Mononuclear cell (primary cell): ENCODE measurements at regions not wholly inside any gene's neighbourhood (a gene's known extent, or its start where the extent isn't known, plus 50 kb on each side); places are given as distances from the start of the nearest gene placed in this dataset.

ENCODE experiments used
- H3K27me3 ChIP-seq: 2 replicates; pipeline ENCODE4 v1.6.0; 2011; ENCODE audit warnings: low read length, control low read depth; ENCODE audit not compliant: insufficient read depth
- H3K4me1 ChIP-seq: 2 replicates; pipeline ENCODE4 v1.5.1; 2011; ENCODE audit warnings: mild to moderate bottlenecking, low read length, control low read depth; ENCODE audit not compliant: insufficient read depth
- H3K4me3 ChIP-seq: 2 replicates; pipeline ENCODE4 v1.5.1; 2011; ENCODE audit warnings: mild to moderate bottlenecking, low read length, moderate library complexity
- H3K9me3 ChIP-seq: 2 replicates; pipeline ENCODE4 v1.5.1; 2011; ENCODE audit warnings: low read depth, mild to moderate bottlenecking, control low read depth, low read length

DNA sequence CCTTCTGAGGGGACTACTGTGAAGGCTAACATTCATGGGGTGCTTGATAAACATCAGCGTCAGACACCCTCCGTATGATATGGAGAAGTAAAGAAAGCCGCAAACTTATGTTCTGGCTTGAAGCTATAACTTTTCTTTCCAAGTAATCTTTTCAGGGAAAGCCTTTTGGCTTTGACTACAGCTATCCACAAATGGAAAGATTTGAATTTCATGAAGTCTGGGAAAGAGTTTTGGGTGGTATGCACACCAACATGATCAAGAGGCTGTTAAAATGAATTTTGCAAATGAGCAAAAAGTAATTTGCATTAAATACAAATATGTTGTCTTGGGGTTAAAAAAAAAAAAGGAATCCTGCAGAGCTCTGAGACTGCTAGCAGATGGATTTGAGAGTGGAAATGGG is 114.8 kb upstream of the LIMCH1 start:
- no peaks in the 10 kb centered on the region for H3K4me1 ChIP-seq
- H3K4me3 ChIP-seq: no peak overlapping the region
- no peaks in the 10 kb centered on the region for H3K27me3 ChIP-seq
- no peaks in the 10 kb centered on the region for H3K9me3 ChIP-seq

DNA sequence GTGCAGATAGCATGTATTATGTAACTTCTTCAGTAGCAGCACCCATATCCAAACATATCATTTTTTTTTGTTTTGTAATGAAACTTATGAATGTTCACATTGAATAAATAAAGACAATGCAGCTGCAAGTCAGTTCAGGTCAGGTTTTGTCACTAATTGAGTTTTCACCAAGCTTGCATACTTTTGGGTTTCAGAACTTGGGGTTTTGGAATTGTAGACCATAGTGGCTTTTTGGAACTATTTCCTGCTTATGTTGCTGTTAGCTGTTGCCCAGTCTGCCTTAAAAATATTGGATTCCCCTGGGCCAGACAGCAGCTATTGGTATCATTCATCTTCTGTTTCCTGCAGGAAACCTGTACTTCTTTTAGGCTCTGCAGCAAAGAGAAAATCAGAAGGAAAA is 113.4 kb upstream of the LIMCH1 start:
- Histone ChIP-seq H3K27me3 (no peaks in the 10 kb centered on the region), H3K4me1 (no peaks in the 10 kb centered on the region), H3K4me3 (no peak overlapping the region), H3K9me3 (no peaks in the 10 kb centered on the region)

DNA sequence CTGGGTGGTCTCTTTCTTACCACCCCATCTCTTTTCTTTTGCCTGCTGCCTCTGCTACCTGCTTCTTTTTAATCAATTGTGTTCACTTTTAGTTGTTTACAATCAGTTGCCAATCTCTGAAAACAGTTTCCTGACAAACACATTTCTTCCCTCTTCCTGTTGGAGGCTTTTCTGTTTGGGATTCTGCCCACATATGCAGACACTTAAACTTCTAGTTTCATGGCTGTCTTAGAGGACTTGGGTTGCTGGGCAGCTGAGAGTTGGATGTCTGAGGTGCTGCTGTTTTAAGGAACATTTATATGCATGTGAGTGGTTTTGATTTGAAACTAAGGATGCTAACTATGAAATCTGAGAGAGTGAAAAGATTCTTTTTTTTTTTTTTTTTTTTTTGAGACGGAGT is 112.3 kb upstream of the LIMCH1 start:
- Histone ChIP-seq H3K27me3 (no peaks in the 10 kb centered on the region), H3K4me1 (no peaks in the 10 kb centered on the region), H3K9me3 (no peaks in the 10 kb centered on the region), H3K4me3 (no peak overlapping the region)

DNA sequence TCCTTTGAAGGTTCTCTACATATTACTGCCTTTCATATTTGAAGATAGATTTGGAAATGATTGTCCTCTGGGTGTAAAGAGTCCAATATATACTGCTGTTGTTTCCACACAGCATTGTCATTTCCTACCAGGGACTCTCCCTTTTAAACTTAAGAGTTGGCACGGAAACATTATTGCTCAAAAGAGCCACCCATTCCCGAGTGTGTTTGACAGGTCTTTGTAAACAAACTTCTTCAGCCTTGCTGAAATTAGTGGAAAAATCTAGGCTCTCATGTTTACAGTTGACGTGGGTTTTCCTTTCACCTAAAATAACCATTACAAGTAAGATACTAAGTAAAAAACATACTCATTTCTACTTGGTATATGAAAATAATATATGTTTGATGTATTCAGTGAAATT is 111.4 kb upstream of the LIMCH1 start:
- H3K27me3 ChIP-seq: no peaks in the 10 kb centered on the region
- H3K4me1 ChIP-seq: no peaks in the 10 kb centered on the region
- H3K9me3 ChIP-seq: no peaks in the 10 kb centered on the region
- no peak overlapping the region for H3K4me3 ChIP-seq

DNA sequence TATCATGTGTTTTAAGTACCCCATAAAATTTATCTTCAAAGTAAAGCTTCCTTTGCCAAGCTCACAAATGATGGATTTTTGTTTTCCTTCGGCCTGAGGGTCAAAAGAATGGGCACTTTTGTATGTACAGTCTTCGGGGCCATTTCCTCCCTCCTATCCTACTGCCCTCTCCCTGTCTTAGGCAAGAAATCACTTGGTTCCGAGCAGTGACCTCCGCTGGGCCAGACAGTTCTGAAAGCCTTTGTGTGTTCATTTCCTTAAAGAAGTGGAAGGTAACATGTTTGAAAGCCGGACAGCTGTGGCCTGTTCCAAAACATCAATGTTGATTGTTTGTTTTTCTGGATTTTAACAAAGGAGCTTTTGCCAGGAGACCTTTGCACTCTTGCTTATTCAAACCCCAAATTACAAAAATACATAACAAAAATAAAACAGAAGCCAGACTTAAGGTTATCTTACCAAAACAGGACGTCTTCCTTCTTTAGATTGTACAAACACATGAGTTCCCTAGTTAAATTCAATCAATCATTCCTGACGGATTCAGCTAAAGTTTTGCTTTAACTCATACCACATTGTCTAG is 110.6 kb upstream of the LIMCH1 start:
- H3K9me3 ChIP-seq: no peaks in the 10 kb centered on the region
- H3K4me3 ChIP-seq: no peak overlapping the region
- H3K27me3 ChIP-seq: no peaks in the 10 kb centered on the region
- no peaks in the 10 kb centered on the region for H3K4me1 ChIP-seq

DNA sequence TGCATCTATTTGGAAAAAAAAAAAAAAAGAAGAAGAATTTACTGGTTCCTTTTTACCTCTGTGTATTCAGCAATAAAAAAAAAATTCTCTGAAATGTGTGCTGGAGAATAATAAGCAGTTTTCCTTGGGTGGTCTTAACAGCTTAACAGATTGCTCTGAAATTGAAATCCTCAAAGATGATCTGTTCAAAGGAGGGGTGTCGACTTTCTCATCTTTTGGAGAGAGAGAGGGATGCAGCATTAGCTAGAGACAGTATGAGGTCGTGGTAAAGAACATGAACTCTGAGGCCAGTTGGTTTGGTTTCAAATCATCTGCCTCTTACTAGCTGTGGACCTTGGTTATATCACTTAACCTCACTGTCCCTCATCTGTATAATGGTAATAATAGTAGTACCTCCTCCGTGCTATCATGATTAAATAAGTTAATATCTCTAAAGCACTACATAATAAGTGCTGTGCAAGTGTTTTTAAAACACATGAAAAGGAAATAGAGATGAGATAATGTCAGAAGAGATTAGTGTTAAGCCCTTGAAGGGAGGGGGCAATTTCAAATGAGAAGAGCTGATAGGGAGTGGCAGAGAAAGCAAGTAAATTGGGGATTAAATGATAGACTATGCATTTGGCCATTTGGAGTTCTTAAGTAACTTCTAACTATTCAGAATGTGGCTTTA is 109.9 kb upstream of the LIMCH1 start:
- Histone ChIP-seq H3K27me3 (no peaks in the 10 kb centered on the region), H3K9me3 (no peaks in the 10 kb centered on the region), H3K4me1 (peaks cover 4% of the 10 kb centered on the region), H3K4me3 (no peak overlapping the region)

DNA sequence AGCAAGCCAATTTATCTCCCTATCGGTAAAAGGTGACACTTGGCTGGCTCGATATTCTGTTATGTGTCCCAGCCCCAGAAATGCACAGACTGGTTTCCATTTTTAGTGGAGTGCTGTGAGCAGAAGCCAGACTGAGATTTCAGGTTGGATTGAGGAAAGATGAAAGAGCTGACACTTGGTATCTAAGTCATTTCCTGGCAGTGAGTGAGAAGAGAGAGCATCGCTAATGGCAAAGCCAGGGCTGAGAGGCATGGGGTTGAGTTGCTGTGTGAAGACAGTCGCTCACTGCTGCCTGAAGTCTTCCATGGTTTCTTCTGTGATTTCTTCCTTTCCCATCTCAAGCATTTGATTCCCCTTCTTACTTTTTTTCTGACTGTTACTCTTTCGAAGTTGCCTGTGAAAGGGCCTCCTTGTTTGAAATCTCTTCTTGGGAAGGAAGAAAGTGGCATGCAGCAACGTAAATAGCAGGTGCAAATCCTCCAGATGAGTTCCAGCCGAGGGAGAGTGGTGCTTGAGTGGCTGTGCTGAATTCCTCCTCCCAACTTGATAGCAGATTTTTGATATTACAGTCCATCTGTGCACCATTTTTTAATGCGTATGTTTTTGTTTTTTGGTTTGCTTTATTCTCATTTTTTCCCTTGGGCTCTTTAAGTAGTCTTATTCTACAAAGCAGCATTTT is 109.2 kb upstream of the LIMCH1 start:
- H3K27me3 ChIP-seq: no peaks in the 10 kb centered on the region
- H3K9me3 ChIP-seq: no peaks in the 10 kb centered on the region
- no peak overlapping the region for H3K4me3 ChIP-seq
- peaks cover 5% of the 10 kb centered on the region for H3K4me1 ChIP-seq

DNA sequence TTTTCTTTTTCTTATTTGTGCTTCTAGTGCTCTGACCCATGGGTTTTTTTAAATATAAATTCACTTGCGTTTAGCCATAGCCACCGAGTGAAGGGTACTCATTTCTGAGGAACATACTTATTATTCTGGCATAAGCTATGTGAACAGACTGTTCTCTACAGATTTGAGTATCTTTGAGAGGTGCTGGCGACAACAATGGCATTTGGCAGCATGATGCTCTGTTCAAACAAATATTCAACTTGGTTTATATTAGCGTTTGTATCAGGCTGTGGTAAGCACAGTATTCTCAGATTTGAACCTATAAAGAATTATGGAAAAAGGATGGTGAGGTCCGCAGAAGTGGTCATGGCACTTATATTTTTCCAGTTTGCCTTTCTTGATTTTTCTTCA is 108.7 kb upstream of the LIMCH1 start:
- Histone ChIP-seq H3K9me3 (no peaks in the 10 kb centered on the region), H3K27me3 (no peaks in the 10 kb centered on the region), H3K4me1 (peaks cover 5% of the 10 kb centered on the region), H3K4me3 (no peak overlapping the region)

DNA sequence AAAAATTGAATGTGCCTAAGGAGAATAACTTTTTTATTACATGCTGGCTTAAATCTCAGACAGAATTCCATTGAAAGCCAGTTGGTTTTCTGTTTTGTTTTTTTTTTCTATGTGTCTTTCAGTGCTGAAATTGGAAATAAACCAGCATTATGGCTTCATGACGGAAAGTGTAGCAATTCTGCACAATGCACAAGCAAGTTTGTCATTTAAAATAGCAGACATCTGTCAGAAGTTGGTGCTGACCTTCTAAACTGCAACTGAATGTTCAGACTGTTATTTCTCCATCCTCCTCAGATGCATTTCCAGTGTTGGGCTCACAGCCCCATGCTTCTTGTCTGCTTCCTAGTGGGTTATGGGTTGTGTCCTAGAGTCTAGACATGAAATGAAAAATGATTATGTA is 107.2 kb upstream of the LIMCH1 start:
- Histone ChIP-seq H3K4me1 (peaks cover 5% of the 10 kb centered on the region), H3K4me3 (no peak overlapping the region), H3K9me3 (no peaks in the 10 kb centered on the region), H3K27me3 (no peaks in the 10 kb centered on the region)

DNA sequence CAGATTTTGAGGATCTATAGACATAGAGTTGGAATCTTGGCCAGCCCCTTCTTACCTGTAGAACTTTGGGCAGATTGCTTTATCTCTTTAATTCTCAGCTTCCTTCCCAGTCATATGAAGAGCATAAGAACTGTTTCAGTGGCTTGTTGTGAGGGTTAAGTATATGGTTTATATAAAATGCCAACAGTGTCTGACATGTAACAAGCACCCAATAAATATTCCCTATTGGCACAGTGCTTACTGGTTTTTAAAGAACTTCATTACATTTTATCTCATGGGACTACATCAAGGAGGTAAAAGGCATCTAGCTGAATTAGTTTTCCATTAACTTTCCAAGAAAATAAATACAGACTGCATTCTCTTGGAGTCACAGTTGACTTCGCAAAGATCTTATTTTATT is 106.7 kb upstream of the LIMCH1 start:
- Histone ChIP-seq H3K27me3 (no peaks in the 10 kb centered on the region), H3K4me1 (peaks cover 5% of the 10 kb centered on the region), H3K9me3 (no peaks in the 10 kb centered on the region), H3K4me3 (no peak overlapping the region)

DNA sequence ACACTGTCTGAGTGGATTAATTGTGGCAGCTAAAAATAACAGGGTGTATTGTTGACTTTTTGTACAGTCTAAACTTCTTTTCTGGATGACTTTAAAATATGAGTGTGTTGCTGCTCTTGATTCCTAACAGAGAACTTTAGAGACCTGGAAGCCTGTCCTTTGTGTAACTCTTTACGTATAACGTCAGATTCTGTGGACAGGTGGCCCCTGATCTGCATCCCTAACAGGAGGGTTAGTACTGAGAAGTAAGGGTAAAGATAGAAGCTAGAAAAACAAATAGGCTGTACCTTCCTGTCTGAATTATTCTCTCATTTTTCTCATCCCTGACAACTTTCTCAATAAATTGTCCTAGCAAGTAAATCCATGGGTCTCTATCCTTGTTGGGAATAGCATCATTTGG is 105.7 kb upstream of the LIMCH1 start:
- peaks cover 5% of the 10 kb centered on the region for H3K4me1 ChIP-seq
- H3K9me3 ChIP-seq: no peaks in the 10 kb centered on the region
- H3K4me3 ChIP-seq: no peak overlapping the region
- H3K27me3 ChIP-seq: no peaks in the 10 kb centered on the region

DNA sequence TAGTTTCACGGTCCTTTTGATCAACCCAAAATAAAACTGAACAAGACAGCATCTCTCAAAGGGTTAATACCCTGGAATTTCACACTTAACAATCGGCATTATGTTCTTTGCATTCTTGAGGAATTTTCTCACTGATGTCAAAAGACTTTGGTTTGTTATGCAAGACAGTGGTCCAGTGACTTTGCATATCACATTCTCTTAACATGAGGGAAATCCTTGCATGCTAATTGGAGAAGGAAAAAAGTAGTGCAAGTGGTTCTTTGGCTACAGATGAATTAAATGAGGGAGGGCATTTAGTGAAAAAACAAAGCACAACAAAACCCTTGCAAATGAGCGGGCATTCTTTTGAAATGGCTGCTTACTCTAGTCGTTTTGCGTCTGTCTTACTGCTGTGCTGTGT is 105.1 kb upstream of the LIMCH1 start:
- Histone ChIP-seq H3K27me3 (no peaks in the 10 kb centered on the region), H3K4me3 (no peak overlapping the region), H3K9me3 (no peaks in the 10 kb centered on the region), H3K4me1 (peaks cover 5% of the 10 kb centered on the region)

DNA sequence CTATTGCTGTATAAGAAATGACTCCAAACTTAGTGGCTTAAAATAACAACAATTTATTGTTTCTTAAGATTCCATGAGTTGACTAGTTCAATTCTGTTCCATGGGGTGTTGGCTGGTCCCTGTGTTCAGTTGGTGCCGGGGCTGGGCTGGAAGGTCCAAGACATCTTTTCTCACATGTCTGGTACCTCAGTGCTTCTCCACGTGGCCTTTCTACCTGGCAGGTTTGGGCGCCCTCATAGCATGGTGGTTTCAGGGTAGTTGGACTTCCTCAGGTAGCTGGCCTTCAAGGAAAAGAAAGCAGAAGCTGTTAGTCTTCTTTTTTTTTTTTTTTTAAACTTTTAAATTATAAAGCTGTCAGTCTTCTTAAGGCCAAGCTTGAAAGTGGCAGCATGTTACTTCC is 104.6 kb upstream of the LIMCH1 start:
- Histone ChIP-seq H3K4me1 (peaks cover 5% of the 10 kb centered on the region), H3K27me3 (no peaks in the 10 kb centered on the region), H3K9me3 (no peaks in the 10 kb centered on the region), H3K4me3 (no peak overlapping the region)

DNA sequence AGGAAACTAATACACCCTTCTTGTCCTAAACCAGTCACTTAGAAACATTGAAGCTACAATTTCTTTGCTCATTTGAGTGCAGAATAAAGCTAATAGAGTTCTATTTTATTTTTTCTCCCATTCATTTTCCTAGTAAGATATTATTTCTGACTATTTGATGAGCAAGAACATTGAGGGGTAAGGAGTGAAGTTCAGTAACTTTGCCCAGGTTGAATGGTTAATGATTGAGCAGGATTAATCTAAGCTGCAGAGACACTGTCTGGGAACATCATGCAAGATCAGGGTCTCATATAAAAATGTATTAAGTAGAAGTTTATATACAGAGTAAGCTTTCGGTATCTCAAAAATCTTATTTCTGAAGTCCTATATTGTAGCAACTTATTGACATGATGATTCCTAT is 102.4 kb upstream of the LIMCH1 start:
- Histone ChIP-seq H3K4me3 (no peak overlapping the region), H3K27me3 (no peaks in the 10 kb centered on the region), H3K9me3 (no peaks in the 10 kb centered on the region), H3K4me1 (peaks cover 5% of the 10 kb centered on the region)

DNA sequence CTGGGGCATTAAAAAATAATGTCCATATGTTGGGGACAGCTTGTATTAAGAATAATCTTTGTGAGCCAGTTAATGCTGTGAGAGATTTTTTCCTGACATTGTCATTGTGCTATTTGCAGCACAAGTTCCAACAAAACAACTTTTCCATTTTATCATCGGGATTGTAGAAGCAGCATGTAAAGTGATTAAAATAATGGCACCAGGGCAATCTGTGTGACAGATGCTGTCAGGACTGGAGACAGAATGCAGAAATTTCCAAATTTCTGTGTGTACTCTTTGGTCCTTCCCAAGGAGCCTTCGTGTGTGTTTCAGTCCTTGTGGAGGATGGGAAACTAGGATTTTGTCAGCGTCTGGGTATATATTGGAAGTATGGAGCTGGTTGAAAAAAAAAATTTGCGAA is 101.5 kb upstream of the LIMCH1 start:
- no peaks in the 10 kb centered on the region for H3K27me3 ChIP-seq
- H3K9me3 ChIP-seq: no peaks in the 10 kb centered on the region
- no peak overlapping the region for H3K4me3 ChIP-seq
- H3K4me1 ChIP-seq: peaks cover 5% of the 10 kb centered on the region

DNA sequence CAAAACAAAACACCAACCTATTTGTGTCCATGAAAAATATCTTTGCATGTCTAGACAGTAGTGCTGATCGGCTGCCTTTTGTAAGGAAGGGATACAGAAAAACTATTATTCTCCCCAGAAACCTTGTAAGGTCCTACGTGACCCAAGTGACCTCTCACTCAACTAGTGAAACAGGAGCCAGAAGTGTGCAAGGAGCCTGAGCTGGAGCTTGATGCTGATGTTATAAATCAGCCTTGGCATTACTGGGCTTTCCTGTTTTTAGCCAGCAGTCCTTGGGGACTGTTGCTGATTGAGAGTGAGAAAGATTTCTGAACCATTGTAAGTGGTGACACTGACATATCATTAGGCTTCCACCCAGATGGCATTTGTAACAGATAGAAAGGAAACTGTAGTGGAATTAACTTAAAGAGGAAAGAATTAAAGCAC is 100.8 kb upstream of the LIMCH1 start:
- no peak overlapping the region for H3K4me3 ChIP-seq
- no peaks in the 10 kb centered on the region for H3K9me3 ChIP-seq
- H3K4me1 ChIP-seq: peaks cover 5% of the 10 kb centered on the region
- H3K27me3 ChIP-seq: no peaks in the 10 kb centered on the region
